VCaP (cell line): ENCODE measurements at regions not wholly inside any gene's neighbourhood (a gene's known extent, or its start where the extent isn't known, plus 50 kb on each side); places are given as distances from the start of the nearest gene placed in this dataset.
A peak's percentile ranks its signal among the peaks of the same experiment; 100 is the strongest.

ENCODE experiments used
- H3K27ac ChIP-seq: fragments of 450-650 bp; 2 replicates; pipeline ENCODE4 v1.5.1; 2017
- CTCF ChIP-seq: fragments of 450-650 bp; conservative IDR thresholded peaks from 2 replicates; pipeline ENCODE4 v1.5.1; 2017; ENCODE audit warnings: mild to moderate bottlenecking, moderate library complexity

- TF ChIP-seq CTCF = peak; percentile 88
Measured at GRCh38 chr10:111756217-111757061, 427.1 kb downstream of the GPAM start.

GRCh38 chr10:111758593-111758992 is 425.0 kb downstream of the GPAM start:
- H3K27ac ChIP-seq = no peak overlapping the region
- no peak for TF ChIP-seq CTCF

More at GRCh38 chr10:111756217-111757061, 427.1 kb downstream of the GPAM start:
- H3K27ac ChIP-seq = no peak overlapping the region

- TF ChIP-seq CTCF = no peak
- no peak overlapping the region for H3K27ac ChIP-seq
Measured at GRCh38 chr10:111762114-111762513, 421.5 kb downstream of the GPAM start.

- H3K27ac ChIP-seq = no peak overlapping the region
- TF ChIP-seq CTCF = no peak
Measured at GRCh38 chr10:111765216-111765615, 418.3 kb downstream of the GPAM start.

DNA sequence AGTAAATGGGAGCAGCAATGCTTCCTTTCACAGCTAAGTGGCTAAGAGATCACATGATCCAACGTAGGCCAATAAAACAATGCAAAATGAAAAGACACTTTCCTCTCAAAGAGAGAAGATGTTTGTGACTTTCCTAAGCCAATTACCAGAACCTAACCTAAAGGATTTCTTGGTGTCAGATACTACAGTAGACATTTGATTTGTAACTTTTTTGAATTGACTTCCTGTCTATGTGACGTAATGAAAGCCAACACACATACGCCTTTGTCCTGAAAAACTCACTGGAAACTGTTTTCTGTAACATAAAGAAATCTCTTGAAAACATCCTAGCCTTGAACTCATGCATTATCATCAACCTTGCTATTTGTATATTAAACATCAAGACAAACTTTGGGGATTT is 417.1 kb downstream of the GPAM start:
- no peak overlapping the region for H3K27ac ChIP-seq
- TF ChIP-seq CTCF = no peak

- H3K27ac ChIP-seq = no peak overlapping the region
- no peak for TF ChIP-seq CTCF
Measured at GRCh38 chr10:111767661-111768060, 415.9 kb downstream of the GPAM start.

DNA sequence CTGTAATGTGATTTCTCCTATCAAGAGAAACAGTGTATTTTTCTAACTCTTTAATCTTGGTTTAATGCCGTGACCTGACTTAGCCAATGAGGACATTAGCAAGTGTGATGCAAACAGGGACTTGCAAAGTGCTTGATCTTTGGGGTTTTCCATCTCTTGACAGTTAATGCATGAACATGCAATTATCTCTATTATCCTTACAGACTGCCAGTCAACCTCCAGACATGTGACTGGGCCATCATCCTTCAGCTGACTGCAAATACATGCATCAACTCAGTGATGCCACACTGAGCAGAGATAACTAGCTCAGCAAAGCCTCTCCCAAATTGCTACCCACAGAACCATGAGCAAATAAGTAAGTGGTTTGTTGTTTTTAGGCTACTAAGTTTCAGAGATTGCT is 409.6 kb downstream of the GPAM start:
- no peak for TF ChIP-seq CTCF

More for the DNA sequence above, 409.6 kb downstream of the GPAM start:
- H3K27ac ChIP-seq = no peak overlapping the region
